HG03064 (cell line): ENCODE measurements at regions not wholly inside any gene's neighbourhood (a gene's known extent, or its start where the extent isn't known, plus 50 kb on each side); places are given as distances from the start of the nearest gene placed in this dataset.

Experiments
- ATAC-seq: cut with Tn5 transposase; IDR thresholded peaks from one replicate; pipeline ENCODE4 v1.9.1; 2021; ENCODE audit warnings: low read depth; ENCODE audit not compliant: unreplicated experiment

DNA sequence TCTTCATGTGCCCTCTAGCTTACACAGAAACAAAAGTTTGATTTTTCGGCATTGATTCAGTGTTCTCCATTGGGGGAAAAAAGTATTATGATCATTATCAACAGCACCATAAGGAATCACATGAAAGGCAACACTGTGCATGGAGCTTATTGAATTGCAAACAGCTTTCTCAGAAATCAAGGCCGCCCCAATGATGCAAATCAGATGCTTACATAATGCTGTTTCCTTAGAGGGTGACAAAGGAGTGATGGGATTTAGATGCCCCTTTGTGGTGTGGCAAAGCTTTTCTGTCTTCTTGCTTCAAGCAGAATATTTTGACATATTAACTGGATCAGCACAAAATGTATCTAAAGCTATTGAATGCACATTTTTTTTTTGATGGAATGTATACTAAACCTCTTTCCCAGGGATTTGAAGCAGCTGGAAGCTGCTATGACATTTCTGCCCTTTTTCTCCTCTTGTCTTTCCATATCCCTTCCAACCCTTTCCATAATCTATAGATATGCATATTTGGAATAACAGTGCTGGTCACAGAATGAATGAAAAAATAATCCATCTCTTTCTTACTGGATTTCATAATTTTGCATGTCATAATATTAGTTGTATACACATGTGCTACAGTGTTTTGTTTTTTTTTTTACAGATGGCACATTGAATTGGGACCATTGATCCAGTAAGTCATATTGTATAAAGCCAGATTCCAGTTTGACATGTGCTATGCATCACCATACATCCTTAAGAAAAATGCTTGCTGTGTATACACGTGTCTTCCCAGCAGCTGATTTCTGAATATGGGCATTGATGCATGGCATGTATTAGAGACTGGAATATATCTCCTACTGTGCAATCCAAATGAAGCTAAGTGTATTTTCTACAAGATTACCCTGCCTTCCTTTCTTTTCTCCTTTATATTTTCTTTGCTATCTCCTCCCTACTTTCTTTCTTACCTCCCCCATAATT, 259.7 kb upstream of the DCN start:
- no peak for ATAC-seq

DNA sequence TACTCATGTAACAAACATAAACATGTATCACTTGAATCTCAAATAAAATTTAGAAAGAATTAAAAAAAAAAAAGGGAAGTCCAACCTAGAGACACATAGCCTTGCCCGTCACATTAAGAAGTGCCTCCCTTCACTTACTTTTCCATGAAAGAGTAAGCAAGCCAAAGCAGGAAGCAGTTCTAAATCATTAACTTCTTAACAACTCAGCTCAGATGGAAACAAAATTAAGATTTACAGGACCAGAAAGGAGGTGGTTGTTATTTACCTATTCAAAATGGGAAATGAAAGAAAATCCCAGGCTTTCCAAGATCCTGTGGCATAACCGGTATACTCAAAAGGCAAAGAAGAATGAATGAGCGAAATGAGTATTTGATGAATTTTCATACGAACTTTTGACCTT, 258.6 kb upstream of the DCN start:
- no peak for ATAC-seq

DNA sequence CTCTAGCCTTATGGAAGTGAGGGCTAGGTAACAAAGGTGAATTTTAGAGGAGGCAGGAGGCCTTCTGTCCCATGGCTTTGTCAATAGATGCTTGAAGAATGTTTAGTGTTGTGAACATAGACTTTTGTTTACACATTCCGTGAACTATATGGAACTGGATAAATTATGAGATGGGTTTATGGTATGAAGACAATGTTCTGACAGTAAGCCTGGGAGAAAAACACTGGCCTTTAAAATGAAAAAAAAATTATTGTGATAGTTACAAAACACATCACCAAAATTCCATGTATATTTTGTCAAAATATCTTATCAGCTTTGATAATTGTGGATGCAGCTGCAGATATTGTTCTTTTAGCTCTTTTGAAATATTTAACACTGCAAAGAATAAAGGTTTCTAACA, 251.5 kb upstream of the DCN start:
- no peak for ATAC-seq

DNA sequence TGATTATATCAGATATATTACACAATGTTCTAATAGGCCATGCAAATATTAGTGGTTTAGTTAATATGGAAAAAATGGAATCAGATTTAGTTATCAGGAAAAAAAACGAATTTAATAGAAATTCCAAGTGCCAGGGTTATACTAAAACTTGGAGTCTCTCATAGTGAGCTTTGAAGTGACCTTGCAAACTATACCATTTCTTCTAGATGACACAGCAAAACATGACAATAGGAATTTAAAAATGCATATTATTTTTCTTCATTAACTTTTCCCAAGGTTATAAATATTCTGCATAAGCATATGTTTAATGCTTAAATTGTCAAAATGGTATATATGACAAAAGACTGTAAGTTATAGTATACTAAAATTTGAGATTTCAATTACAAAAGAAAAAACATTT, 250.1 kb upstream of the DCN start:
- no peak for ATAC-seq

DNA sequence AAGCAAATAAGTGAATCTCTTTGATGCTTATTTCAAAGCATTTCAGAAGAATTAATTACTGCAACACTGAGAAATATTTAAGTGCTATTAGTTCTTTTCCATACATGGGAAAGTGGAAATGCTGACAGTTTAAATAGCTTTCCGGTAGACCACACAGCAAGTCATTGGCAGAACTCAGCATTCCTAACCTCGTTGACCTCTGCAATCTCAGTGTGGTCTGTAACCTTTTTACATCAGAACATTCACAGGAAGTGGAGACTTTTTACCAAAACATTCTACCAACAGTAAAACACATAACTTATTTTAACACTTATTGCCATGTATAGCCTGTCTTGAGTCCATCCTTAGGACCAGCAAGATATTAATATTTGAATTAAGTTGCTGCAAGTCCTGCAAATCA, 249.5 kb upstream of the DCN start:
- no peak for ATAC-seq

DNA sequence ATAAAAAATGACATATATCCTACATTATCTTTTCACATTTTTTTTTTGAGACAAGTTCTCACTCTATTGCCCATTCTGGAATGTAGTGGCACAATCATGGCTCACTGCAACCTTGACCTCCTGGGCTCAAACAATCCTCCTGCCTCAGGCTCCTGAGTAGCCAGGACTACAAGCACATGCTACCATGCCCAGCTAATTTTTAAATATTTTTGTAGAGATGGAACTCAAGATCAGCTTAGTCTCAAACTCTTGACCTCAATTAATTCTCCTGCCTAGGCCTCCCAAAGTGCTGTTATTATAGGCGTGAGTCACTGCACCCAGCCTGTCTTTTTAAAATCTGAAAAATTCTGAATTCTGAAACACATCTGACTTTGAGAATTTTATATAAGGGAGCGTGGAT, 241.9 kb upstream of the DCN start:
- ATAC-seq: no peak

DNA sequence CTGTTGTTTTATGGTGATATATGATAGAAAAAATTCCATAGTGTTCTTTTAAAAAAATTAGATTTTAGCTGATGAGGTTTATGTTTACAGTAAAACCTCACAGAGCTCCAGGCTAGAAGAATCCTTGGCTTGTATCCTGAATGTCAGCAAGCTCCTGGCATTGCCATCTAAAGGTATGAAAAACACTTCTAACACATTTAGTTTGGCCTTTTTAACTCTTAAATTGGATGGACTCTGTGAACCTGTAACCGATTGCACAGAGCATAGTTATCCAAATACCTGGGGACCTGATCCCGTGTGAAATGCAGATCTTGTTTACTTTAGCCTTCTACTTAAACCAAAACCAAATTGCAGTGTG, 241.1 kb upstream of the DCN start:
- no peak for ATAC-seq

DNA sequence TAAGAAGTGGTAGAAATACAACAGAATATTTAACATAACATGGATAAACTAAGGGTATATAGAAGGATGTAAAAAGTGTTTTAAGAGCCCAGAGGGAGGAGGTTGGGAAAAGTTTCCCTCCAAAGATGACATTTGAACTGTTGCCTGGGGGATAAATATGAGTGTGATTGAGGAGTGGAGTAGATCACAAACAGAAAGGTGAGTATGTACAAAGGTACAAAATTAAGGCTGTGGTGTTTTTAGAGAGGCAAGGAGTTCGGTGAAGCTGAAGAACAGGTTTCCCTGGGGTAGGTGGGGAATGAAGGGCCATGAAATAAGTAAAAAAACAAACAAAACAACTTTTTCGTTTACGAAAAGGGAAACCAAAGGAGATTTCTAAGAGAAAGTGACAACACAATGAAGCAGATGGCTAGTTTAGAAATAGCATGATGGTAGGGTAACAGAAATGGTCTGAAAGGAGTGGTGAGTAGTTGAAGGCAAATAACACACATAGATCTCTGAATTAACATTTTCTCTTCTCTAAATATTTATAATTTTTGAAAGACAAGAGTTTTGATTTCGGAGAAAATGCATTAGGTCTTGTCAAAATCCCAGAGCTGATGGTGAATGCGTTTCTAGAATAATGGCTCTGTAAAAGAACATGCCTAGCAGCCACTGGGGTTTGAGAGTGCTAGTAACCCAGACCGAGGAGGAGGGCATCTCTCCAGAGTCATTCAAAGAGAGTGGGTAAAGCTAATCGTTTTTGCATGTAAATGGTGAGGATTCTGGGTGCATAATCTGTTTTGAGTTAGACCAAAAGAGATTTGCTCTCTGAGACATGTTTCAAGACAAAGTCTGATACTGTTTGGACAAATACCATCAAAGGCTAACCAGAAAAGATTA, 240.4 kb upstream of the DCN start:
- ATAC-seq: no peak

DNA sequence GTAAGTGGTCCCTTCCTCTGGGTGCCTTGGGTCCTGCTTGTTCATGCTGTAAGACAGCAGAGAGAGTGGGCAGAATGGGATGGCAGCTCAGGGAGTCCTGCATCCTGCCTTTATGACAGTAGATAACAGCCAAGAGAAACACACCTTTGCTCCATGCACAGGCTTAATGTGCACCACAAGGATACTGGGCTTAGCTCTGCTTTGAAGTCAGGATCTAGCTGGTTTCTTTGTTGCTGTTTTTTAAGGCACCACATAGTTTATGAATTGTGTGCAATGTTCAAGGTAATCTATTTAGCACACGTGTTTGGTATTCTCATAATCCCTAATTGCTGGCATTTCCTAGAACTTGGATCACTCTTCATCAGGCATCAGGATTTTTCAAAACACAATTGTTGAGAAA, 239.5 kb upstream of the DCN start:
- ATAC-seq: no peak

DNA sequence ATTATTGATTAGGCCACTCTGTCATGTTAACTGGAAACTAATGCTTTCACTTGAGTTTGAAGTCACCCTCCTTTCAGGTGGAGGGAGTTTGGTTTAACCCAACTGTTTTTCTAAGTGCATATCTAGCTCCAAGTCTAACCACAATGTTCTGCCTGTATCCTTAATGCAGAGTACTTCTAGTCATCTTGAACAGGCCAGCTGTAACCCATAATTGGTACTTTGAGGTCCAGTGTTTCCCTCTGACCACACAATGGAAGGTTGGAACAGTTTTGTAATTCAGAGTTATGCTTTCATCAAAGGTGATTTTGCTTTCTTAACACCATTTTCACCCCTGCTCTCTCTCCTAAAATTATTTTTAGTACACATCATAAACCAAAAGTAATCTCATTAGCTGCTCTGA, 237.2 kb upstream of the DCN start:
- ATAC-seq: no peak

GRCh38 chr12:91418221-91419090, 235.8 kb upstream of the DCN start:
- no peak for ATAC-seq

GRCh38 chr12:91417650-91418049, 235.0 kb upstream of the DCN start:
- ATAC-seq: no peak

DNA sequence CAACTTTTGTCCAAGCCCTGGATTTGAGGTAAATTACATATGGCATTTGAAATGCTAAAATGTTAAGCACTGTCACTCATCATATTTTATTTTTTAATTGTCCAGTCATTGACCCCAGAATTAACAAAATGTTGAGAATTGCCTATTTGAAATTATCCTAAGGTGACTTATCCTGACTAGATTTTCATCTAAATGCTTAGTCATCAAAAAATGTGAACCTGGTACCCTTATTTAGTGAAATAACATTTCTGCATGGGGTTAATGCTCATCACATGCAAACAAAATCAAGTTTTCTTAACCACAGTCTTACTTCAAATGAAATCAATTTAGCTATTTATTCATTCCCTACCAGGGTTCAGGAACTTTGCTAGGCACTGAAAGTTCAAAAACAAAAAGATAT, 232.0 kb upstream of the DCN start:
- ATAC-seq: no peak

DNA sequence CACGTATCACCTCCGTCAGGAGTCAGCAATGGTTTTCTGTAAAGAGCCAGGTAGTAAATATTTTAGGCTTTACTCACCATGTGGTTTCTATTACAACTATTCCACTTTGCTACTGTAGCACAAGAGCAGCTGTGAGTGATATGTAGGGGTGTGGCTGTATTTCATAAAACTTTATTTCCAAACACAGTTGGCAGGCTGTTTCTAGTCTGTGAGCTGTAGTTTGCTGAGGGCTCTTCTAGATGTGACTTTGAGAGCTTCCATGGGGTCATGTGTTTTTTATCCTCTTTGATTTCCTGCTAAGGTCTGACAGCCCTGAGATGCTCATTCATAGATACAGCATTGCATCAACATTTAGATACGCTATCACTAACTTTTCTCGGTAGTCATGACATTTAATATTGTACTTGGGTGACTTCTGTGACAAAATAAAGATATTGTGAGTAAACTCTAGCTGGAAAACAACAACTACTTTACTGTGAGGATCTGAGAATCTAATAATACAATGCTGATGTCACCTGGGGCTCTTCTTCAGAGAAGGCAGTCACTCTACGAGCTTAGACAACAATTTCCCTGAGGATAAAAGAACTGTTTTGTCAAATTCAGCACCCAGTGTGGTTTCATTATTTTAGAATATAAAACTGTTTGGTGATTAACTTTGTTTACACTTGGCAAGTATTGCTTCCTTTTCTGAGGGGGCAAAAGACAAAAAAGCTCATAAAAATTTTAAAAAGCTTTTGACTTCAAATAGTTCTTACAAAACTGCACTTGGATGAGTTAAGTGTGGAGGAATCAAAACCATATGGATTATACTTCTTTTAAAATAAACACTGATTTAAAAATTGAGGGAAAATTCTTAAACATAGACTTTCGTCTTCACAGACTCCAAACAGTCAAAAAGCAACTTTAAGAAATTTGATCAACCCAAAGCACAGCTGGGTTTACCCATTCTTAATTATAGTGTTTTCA, 231.2 kb upstream of the DCN start:
- ATAC-seq: no peak

DNA sequence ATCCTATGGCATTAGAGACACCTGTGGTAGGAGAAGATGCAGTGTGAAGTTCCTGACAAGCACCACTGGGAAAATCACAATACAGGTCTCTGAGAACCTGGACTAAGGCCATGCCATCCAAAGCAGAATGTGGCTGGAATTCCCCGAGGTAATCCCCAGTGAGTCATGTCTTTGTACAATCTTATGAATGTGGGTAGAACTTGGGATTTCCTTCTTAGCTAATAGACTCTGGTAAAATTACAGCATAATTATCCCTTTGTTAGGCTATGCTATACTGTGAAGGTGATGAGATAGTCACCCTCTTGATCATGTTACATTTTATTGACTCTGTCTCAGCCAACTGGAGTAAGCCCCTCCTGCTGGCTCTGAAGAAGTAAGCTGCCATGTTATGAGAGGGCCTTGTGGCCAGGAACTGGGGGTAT, 224.3 kb upstream of the DCN start:
- ATAC-seq: no peak

DNA sequence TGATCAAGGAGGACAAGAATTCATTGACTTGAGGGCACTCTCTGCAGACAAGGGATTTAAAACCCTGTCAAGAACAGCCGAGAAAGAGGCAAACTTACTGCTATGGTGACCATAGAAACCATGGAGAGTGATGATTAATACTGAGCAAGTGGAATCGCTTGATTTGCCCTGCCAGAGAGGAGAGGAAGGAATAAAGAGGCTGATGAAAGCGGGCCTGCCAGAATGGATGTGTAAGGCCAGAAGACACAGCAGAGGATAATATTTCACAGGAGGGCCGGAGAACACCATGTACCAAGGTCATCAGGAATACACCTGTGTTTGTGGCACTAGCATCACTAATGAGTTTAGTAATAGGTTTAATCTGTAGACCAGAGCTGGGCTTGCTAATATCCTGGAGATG, 221.8 kb upstream of the DCN start:
- no peak for ATAC-seq

- ATAC-seq: no peak
Observed at GRCh38 chr12:91401190-91401589, 218.6 kb upstream of the DCN start.

DNA sequence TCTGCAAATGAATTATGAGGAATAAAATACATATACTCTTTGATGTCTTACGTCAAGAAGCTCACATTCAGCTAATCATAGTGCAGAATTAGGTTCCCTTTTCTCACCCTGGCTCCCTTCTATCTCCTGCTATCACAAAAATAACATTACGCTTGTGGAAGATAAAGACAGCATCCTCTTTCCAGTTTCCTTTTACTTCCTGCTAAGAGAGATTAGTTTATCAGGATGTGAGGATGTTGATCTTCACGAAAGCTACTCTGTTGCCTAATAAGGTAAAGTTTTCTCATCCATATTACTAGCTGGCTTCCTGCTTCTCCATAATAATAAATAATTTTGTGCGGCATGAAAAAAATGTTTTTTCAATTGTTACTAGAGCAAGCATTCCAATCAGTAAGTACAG, 217.7 kb upstream of the DCN start:
- no peak for ATAC-seq

- ATAC-seq: no peak
Observed at GRCh38 chr12:91397866-91398532, 215.4 kb upstream of the DCN start.
